ENCODE measurements at regions not wholly inside any gene's neighbourhood (a gene's known extent, or its start where the extent isn't known, plus 50 kb on each side); places are given as distances from the start of the nearest gene placed in this dataset.

DNA sequence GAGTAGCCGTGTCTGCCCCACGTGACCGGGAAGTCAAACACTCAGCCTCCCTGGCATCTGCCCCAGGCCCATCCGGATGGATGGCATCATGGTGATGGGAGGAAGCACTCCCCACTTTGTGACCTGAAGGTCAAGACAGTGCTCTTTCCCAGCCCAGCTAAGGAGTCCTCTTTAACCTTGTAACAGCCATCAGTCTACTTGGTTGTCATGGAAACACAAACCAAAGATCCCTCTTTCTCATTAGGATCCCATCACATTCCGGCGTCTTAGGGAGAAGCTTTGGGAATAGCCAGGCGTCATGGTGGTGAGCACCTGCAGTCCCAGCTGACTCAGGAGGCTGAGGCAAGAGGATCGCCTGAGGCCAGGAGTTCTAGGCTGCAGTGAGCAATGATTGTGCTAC is 90.9 kb upstream of the FOXC1 start:
- Histone ChIP-seq H3K4me3 (no peak overlapping the region), H3K36me3 (no peaks in the 10 kb centered on the region), H3K27ac (no peak overlapping the region), H3K9me3 (no peaks in the 10 kb centered on the region), H3K4me1 (ENCODE audit: control insufficient read depth in 1 of 2, low read depth in 2 of 2) (peaks cover 0 to under 1% of the 10 kb centered on the region in 2 donors), H3K27me3 (replicated peaks; ENCODE audit: insufficient read depth) (no peaks in the 10 kb centered on the region)
- no peak for ATAC-seq (ENCODE audit: insufficient number of reproducible peaks, low FRiP score, low read depth)
- DNase-seq (ENCODE audit: low spot score) = no peak
- TF ChIP-seq, protein P1, sequence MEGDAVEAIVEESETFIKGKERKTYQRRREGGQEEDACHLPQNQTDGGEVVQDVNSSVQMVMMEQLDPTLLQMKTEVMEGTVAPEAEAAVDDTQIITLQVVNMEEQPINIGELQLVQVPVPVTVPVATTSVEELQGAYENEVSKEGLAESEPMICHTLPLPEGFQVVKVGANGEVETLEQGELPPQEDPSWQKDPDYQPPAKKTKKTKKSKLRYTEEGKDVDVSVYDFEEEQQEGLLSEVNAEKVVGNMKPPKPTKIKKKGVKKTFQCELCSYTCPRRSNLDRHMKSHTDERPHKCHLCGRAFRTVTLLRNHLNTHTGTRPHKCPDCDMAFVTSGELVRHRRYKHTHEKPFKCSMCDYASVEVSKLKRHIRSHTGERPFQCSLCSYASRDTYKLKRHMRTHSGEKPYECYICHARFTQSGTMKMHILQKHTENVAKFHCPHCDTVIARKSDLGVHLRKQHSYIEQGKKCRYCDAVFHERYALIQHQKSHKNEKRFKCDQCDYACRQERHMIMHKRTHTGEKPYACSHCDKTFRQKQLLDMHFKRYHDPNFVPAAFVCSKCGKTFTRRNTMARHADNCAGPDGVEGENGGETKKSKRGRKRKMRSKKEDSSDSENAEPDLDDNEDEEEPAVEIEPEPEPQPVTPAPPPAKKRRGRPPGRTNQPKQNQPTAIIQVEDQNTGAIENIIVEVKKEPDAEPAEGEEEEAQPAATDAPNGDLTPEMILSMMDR (IDR thresholded peaks at IDR 0.05) = no peak

DNA sequence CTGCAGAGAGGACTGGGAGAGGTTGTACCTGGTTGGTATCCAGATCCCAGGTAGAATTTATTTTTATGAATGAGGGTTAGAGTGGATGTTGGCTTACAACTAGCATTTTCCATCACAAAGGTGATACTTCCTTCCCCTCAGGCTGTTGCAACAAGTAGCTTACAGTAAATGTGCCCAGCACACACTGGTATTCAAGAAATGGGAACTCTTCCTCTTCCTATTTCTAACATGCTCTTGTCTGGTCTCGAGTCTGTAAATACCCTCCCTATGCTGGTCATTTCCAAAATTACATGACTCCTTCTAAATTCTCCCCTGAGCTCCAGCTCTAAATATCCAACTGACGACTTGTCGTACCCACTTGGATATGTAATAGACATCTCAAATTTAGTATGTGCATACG is 90.1 kb upstream of the FOXC1 start:
- H3K27ac ChIP-seq = no peak overlapping the region
- peaks cover 0 to 6% of the 10 kb centered on the region in 2 donors for H3K4me1 ChIP-seq (ENCODE audit: control insufficient read depth in 1 of 2, low read depth in 2 of 2)
- DNase-seq (ENCODE audit: low spot score) (no peak), ATAC-seq (ENCODE audit: insufficient number of reproducible peaks, low FRiP score, low read depth) (no peak)
- no peaks in the 10 kb centered on the region for H3K27me3 ChIP-seq (replicated peaks; ENCODE audit: insufficient read depth)
- TF ChIP-seq, protein P1 (IDR thresholded peaks at IDR 0.05) = no peak
- no peaks in the 10 kb centered on the region for H3K9me3 ChIP-seq
- no peak overlapping the region for H3K4me3 ChIP-seq
- H3K36me3 ChIP-seq = no peaks in the 10 kb centered on the region

DNA sequence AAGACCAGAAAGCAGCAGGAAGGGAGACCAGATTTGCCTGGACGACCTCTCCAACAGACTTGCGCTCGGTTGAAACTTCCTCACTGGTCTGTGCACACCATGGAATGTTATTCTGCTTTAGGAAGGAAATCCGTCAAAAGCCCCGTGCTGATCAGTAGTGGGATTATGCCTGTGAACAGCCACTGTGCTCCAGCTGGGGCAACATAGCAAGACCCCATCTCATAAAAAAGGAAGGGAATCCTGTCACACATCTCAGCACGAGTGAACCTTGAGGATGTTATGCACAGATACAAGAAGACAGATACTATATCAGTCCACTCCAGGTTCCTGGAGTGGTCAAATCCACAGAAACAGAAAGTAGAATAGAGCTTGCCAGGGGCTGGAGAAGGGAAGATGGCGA is 86.9 kb upstream of the FOXC1 start:
- H3K27me3 ChIP-seq (replicated peaks; ENCODE audit: insufficient read depth) = no peaks in the 10 kb centered on the region
- H3K4me3 ChIP-seq = no peak overlapping the region
- no peak for DNase-seq (ENCODE audit: low spot score)
- no peak overlapping the region for H3K27ac ChIP-seq
- peaks cover 13 to 27% of the 10 kb centered on the region in 2 donors for H3K4me1 ChIP-seq (ENCODE audit: control insufficient read depth in 1 of 2, low read depth in 2 of 2)
- no peaks in the 10 kb centered on the region for H3K9me3 ChIP-seq
- ATAC-seq (ENCODE audit: insufficient number of reproducible peaks, low FRiP score, low read depth) = no peak
- no peaks in the 10 kb centered on the region for H3K36me3 ChIP-seq
- TF ChIP-seq, protein P1 (IDR thresholded peaks at IDR 0.05) = no peak

DNA sequence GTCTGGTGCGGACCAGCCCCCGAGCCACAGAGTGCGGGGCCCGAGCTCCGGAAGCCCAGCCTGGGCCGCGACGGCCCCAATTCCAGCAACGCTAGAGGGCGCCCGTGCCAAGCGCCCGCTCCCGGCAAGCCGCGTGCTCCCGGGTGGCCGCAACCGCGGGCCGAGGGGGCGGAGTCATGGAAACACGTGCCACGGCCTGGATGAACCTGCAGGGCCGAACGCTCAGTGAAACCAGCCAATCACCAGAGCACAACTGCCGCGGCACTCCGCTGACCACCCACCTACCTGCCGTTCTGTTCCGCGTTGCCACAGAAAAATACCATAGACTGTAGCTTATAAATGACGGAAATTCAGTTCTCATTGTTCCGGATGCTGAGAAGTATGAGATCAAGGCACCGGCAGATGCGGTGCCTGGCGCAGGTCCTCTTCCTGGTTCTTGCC is 85.7 kb upstream of the FOXC1 start:
- ATAC-seq (ENCODE audit: insufficient number of reproducible peaks, low FRiP score, low read depth) (peak; percentile 21), DNase-seq (ENCODE audit: low spot score) (no peak)
- Histone ChIP-seq H3K27me3 (replicated peaks; ENCODE audit: insufficient read depth) (no peaks in the 10 kb centered on the region), H3K4me1 (ENCODE audit: control insufficient read depth in 1 of 2, low read depth in 2 of 2) (peaks cover 13 to 27% of the 10 kb centered on the region in 2 donors), H3K36me3 (no peaks in the 10 kb centered on the region), H3K9me3 (no peaks in the 10 kb centered on the region), H3K27ac (no peak overlapping the region), H3K4me3 (peak overlapping the region; percentile 61)
- TF ChIP-seq, protein P1 (IDR thresholded peaks at IDR 0.05) = peak; percentile 70

DNA sequence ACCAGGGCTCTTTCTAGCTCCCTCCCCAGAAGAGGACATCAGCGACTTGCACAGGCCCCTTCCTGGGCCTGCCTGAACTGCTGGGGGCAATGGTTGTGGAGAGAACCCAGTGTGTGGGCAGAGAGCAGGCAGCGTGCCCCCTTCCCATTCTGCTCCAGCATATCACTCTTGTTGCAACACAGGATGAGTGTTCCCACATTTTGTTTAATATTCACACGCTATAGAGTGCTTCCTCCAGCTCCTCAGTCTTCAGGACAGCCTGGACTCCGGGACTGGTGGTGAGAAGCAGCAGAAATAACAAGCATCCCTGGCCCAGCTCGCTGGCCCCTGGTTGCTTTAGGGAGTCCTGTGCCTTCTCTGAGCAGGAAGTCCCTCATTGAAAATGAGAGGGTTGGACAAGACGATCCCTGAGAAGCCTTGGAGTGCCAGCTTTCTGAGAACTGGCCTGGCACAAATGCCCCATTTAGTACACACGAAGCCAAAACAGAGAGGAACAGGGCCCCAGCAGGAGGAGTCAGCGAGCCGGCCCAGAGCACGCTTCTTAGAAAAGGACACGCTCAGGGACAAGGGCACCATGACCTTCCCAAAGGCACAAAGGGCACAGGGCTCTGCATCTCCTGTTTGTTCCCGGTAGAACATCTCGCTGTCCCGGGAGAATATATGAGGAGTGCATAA is 84.2 kb upstream of the FOXC1 start:
- H3K27ac ChIP-seq = peak overlapping the region; percentile 55 to 58
- ATAC-seq (ENCODE audit: insufficient number of reproducible peaks, low FRiP score, low read depth) (no peak), DNase-seq (ENCODE audit: low spot score) (no peak)
- no peak overlapping the region for H3K4me3 ChIP-seq
- TF ChIP-seq, protein P1 (IDR thresholded peaks at IDR 0.05) = no peak
- H3K4me1 ChIP-seq (ENCODE audit: control insufficient read depth in 1 of 2, low read depth in 2 of 2) = peaks cover 13 to 27% of the 10 kb centered on the region in 2 donors
- H3K27me3 ChIP-seq (replicated peaks; ENCODE audit: insufficient read depth) = no peaks in the 10 kb centered on the region
- H3K9me3 ChIP-seq = no peaks in the 10 kb centered on the region
- H3K36me3 ChIP-seq = no peaks in the 10 kb centered on the region

Data from thoracic aorta (tissue), 2 donors.